ENCODE measurements at regions not wholly inside any gene's neighbourhood (a gene's known extent, or its start where the extent isn't known, plus 50 kb on each side); places are given as distances from the start of the nearest gene placed in this dataset.

DNA sequence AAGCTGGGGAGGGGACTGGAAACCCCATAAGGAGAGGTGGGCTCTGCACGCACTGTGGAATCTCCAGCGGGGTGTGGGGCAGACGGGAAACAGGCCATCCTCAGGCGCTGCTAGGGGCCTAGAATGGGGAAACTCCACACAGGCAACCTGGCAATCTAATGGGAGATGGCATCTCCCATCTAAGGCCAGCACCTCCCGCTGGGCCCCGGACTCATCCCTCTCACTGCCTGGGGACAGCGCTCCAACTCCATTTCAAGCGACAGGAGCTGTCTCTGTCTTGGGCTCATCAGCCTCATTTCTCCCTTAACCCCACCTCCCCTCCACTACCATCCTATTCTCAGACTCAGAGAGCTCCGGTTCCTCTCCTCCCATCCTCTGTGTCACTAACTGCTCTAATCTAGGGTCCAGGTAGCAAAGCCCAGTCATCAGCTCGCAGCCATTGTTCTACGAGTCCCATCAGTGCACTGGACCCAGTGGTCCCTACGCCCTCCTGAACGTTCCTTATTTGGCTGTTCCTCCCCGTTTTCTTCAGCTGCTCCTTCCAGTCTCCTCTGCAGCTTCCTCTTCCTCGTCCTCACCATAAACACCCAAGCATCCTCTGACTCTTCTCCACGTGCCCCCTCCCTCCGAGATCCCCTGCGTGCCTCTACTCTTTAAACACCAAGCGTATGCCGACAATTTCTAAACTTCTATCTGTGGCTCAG is 93.4 kb upstream of the CASZ1 start:
- Histone ChIP-seq H3K9me3 (ENCODE audit: control insufficient read depth, low read depth, low read length) (no peaks in the 10 kb centered on the region), H3K4me1 (ENCODE audit: control insufficient read depth, low read depth, low read length) (peaks cover 5% of the 10 kb centered on the region), H3K36me3 (ENCODE audit: control insufficient read depth, low read depth, low read length) (no peaks in the 10 kb centered on the region), H3K27me3 (ENCODE audit: control insufficient read depth, insufficient read depth, low read length) (peaks cover 20% of the 10 kb centered on the region), H3K4me3 (ENCODE audit: low read length) (no peak overlapping the region), H3K9ac (ENCODE audit: low read length) (no peak overlapping the region), H3K27ac (ENCODE audit: low read length) (no peak overlapping the region)

DNA sequence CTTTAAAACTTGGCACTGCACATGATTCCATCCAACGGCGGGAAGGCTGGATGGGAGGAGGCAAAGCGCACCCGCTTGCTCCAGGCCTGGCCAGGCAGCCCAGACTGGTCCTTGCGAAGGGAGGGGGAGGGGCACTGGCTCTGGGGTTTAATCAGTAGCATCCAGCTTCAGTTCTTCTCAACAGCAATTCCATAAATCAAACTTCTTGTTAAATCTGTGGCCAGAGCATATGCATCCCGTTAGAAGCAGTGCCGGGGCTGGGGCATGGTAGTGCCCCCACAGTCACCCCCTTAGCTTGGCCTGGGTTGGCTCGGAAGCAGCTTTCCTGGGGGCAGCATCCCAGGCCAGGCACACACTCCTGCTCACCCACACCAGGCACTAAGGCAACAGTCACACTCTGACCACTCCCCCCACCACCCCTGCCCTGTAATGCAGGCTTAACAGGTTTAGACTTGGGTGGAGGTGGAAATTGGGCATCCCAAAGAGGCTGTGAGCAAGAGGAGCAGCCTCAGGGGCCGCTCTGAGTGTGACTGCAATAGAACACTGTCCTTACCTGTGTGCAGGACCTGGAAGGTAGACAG is 94.1 kb upstream of the CASZ1 start:
- no peak overlapping the region for H3K27ac ChIP-seq (ENCODE audit: low read length)
- H3K27me3 ChIP-seq (ENCODE audit: control insufficient read depth, insufficient read depth, low read length): peaks cover 20% of the 10 kb centered on the region
- H3K4me3 ChIP-seq (ENCODE audit: low read length): no peak overlapping the region
- H3K36me3 ChIP-seq (ENCODE audit: control insufficient read depth, low read depth, low read length): no peaks in the 10 kb centered on the region
- H3K4me1 ChIP-seq (ENCODE audit: control insufficient read depth, low read depth, low read length): peaks cover 5% of the 10 kb centered on the region
- no peak overlapping the region for H3K9ac ChIP-seq (ENCODE audit: low read length)
- H3K9me3 ChIP-seq (ENCODE audit: control insufficient read depth, low read depth, low read length): no peaks in the 10 kb centered on the region

DNA sequence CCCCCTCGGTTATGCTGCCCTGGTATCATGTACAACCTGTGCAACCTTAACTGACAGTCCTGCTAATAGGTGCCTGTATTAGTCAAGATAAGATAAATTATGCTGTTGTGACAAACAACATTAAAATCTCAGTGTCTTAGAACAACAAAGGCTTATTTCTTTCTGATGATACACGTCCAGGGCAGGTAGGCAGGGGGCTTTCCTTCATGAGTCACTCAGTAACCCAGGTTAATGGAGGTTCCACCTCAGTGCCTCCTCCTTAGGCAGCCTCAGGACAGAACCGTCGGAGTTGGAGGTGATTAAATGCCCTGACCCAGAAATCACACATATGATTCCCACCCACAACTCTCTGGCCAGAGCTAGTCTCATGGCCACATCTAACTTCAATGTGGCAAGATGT is 94.6 kb upstream of the CASZ1 start:
- Histone ChIP-seq H3K36me3 (ENCODE audit: control insufficient read depth, low read depth, low read length) (no peaks in the 10 kb centered on the region), H3K9ac (ENCODE audit: low read length) (no peak overlapping the region), H3K9me3 (ENCODE audit: control insufficient read depth, low read depth, low read length) (no peaks in the 10 kb centered on the region), H3K4me1 (ENCODE audit: control insufficient read depth, low read depth, low read length) (peaks cover 5% of the 10 kb centered on the region), H3K27ac (ENCODE audit: low read length) (no peak overlapping the region), H3K4me3 (ENCODE audit: low read length) (no peak overlapping the region), H3K27me3 (ENCODE audit: control insufficient read depth, insufficient read depth, low read length) (peaks cover 20% of the 10 kb centered on the region)

DNA sequence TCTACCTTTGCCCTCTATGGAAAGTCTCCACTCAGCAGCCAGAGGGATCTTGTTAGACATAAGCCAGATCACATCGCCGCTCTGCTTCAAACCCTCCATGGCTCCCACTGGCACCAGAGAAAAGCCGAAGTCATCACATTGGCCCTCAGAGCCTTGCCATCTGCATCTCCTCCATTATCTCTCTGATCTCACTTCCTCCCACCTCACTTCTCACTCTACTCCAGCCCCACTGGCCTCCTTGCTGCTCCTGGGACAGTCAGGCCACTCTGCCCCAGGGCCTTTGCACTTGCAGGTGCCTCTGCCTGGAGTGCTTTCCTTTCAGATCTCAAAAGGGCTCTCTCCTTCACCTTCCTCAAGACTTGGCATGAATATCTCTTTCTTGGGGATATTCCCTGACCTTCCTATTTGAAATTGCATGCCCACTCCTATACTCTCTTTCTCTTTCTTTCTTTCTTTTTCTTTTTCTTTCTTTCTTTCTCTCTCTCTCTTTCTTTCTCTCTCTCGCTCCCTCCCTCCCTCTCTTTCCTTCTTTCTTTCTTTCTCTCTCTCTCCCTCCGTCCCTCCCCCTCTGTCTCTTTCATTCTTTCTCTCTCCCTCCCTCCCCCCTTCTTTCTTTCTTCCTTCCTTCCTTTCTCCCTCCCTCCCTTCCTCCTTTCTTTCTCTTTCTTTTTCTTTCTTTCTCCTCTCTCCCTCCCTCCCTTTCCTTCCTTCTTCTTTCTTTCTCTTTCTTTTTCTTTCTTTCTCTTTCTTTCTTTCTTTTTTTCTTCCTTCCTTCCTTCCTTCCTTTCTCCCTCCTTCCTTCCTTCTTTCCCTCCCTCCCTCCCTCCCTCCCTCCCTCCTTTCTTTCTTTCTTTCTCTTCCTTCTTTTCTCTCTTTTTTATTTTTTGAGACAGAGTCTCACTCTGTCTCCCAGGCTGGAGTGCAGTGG is 96.0 kb upstream of the CASZ1 start:
- no peak overlapping the region for H3K9ac ChIP-seq (ENCODE audit: low read length)
- peaks cover 5% of the 10 kb centered on the region for H3K4me1 ChIP-seq (ENCODE audit: control insufficient read depth, low read depth, low read length)
- no peak overlapping the region for H3K4me3 ChIP-seq (ENCODE audit: low read length)
- H3K36me3 ChIP-seq (ENCODE audit: control insufficient read depth, low read depth, low read length): no peaks in the 10 kb centered on the region
- H3K27ac ChIP-seq (ENCODE audit: low read length): no peak overlapping the region
- no peaks in the 10 kb centered on the region for H3K9me3 ChIP-seq (ENCODE audit: control insufficient read depth, low read depth, low read length)
- peaks cover 20% of the 10 kb centered on the region for H3K27me3 ChIP-seq (ENCODE audit: control insufficient read depth, insufficient read depth, low read length)

DNA sequence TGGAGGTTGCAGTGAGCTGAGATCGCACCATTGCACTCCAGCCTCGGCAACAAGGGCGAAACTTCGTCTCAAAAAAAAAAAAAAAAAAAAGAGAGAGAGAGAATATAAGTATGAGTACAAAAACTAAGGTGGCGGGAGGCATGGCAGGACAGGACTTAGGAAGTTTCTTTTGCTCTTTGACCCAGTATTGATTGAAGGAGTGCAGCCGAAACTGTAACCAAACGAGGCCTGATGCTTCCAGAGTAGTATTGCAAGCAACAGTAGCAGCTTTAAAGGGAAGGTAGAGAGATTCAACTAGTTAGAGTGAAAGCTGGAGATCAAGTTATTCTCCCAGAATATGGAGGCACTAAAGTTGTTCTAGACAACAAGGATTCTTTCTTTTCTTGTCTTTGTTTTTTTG is 99.2 kb upstream of the CASZ1 start:
- H3K27ac ChIP-seq (ENCODE audit: low read length): no peak overlapping the region
- peaks cover 3% of the 10 kb centered on the region for H3K27me3 ChIP-seq (ENCODE audit: control insufficient read depth, insufficient read depth, low read length)
- no peak overlapping the region for H3K9ac ChIP-seq (ENCODE audit: low read length)
- H3K9me3 ChIP-seq (ENCODE audit: control insufficient read depth, low read depth, low read length): no peaks in the 10 kb centered on the region
- no peak overlapping the region for H3K4me3 ChIP-seq (ENCODE audit: low read length)
- peaks cover 5% of the 10 kb centered on the region for H3K4me1 ChIP-seq (ENCODE audit: control insufficient read depth, low read depth, low read length)
- no peaks in the 10 kb centered on the region for H3K36me3 ChIP-seq (ENCODE audit: control insufficient read depth, low read depth, low read length)

DNA sequence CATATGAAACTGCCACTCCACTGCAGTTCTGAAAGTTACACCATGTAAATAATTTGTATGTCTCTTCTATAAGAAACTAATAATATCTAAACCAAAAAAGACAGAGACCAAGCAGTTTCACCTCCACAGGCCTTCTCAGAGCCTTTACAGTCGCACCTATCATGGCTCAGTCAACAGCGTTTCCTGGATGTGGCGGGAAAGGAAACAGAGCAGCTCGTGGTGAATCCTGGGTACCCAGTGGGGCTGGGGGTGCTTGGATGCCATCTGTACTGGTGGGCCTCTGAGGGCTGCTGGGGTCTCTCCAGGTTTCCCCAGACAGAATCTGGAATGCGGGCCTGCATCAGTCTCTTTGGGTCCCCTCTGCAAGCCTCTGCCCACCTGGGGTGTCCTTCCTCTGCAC is 100.2 kb upstream of the CASZ1 start:
- Histone ChIP-seq H3K9ac (ENCODE audit: low read length) (no peak overlapping the region), H3K27me3 (ENCODE audit: control insufficient read depth, insufficient read depth, low read length) (no peaks in the 10 kb centered on the region), H3K9me3 (ENCODE audit: control insufficient read depth, low read depth, low read length) (no peaks in the 10 kb centered on the region), H3K4me3 (ENCODE audit: low read length) (no peak overlapping the region), H3K27ac (ENCODE audit: low read length) (no peak overlapping the region), H3K36me3 (ENCODE audit: control insufficient read depth, low read depth, low read length) (no peaks in the 10 kb centered on the region), H3K4me1 (ENCODE audit: control insufficient read depth, low read depth, low read length) (peaks cover 14% of the 10 kb centered on the region)

DNA sequence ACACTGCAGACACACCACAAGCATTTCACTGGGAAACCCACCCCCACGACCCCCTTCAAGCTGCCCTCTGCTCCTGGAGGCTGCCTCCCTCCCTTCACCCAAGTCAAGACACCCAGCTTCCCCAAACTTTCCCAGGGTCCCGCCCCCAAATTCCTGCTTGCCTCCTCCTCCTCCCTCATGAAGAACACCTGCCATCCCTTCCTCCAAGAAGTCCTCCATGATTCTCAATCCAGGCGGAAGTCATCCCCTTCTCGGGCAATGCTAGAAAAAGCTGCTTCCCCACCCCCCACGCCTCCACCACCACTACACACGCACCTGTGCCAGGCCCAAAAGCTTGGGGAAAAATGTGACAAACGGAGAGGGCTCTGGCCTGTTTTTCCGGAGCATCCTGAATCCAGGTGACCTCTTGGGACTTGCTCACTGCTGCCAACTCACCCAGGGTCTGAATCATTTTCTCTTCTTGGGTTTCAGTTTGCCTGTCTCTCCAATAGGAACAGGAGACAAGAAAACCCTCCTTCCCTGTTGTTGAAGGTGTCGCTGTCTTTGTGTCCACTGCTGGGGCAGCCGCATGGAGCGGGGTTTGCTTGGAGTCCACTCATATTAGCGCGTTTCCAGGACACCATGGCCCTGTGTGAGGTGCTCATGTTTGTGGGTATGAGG is 101.0 kb upstream of the CASZ1 start:
- Histone ChIP-seq H3K9me3 (ENCODE audit: control insufficient read depth, low read depth, low read length) (no peaks in the 10 kb centered on the region), H3K36me3 (ENCODE audit: control insufficient read depth, low read depth, low read length) (no peaks in the 10 kb centered on the region), H3K4me1 (ENCODE audit: control insufficient read depth, low read depth, low read length) (peaks cover 22% of the 10 kb centered on the region), H3K4me3 (ENCODE audit: low read length) (no peak overlapping the region), H3K27me3 (ENCODE audit: control insufficient read depth, insufficient read depth, low read length) (no peaks in the 10 kb centered on the region), H3K9ac (ENCODE audit: low read length) (no peak overlapping the region), H3K27ac (ENCODE audit: low read length) (no peak overlapping the region)

DNA sequence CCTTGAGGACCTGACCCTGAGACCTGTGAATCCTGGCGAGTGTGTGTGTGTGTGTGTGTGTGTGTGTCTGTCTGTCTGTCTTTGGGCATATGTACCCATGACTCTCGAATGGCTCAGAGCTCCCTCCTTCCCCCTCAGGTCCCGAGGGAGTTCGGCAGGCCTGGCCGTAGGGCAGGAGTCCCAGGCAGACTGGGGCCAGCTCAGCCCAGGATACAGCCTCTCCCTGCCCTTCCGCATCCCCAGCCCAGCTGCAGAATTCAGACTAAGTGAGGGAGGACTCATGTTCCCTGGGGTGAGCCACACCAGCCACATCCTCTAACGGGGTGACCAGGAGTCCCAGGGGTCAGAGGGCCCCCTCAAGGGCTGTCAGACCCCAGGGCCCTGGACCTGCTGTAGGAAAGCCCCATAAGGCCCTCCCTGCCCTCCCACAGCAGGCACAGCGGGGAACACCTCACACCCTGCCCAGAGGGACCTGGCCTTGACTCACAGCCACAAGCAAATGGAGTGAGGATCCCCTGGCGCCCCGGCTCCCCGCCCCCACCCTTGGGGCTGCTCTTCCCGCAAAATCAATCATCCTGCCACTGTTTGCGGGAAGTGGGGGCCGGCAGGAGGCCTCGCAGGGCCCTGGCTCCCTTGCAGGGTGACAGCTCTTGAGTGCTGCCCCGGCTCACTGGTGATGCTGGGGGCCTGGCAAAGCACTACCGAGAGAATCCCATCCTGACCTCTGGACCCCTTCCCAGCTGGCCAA is 101.7 kb upstream of the CASZ1 start:
- no peaks in the 10 kb centered on the region for H3K36me3 ChIP-seq (ENCODE audit: control insufficient read depth, low read depth, low read length)

DNA sequence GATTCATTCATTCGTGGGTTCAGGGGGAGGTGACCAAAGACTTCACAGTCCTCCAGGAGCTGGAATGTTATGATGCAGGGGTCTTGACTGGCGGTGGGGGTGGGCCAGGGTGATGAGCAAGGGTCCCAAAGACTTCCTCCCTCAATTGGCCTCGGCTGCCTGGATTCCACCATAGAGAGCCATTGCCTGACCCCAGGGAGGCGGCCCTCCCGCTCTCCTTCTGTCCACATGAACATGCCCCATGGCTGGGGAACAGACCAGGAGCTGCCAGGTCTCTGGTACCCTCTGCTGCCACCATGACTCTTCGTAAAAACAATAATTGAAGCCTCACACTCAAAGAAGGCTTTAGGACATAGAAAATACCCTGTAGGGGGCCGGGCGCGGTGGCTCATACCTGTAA is 102.5 kb upstream of the CASZ1 start:
- no peak overlapping the region for H3K27ac ChIP-seq (ENCODE audit: low read length)
- H3K27me3 ChIP-seq (ENCODE audit: control insufficient read depth, insufficient read depth, low read length): no peaks in the 10 kb centered on the region
- no peaks in the 10 kb centered on the region for H3K9me3 ChIP-seq (ENCODE audit: control insufficient read depth, low read depth, low read length)
- H3K9ac ChIP-seq (ENCODE audit: low read length): no peak overlapping the region
- H3K4me3 ChIP-seq (ENCODE audit: low read length): no peak overlapping the region
- H3K4me1 ChIP-seq (ENCODE audit: control insufficient read depth, low read depth, low read length): peaks cover 23% of the 10 kb centered on the region
- no peaks in the 10 kb centered on the region for H3K36me3 ChIP-seq (ENCODE audit: control insufficient read depth, low read depth, low read length)

More for the DNA sequence above, 101.7 kb upstream of the CASZ1 start:
- no peak overlapping the region for H3K4me3 ChIP-seq (ENCODE audit: low read length)
- H3K9me3 ChIP-seq (ENCODE audit: control insufficient read depth, low read depth, low read length): no peaks in the 10 kb centered on the region
- no peaks in the 10 kb centered on the region for H3K27me3 ChIP-seq (ENCODE audit: control insufficient read depth, insufficient read depth, low read length)
- H3K9ac ChIP-seq (ENCODE audit: low read length): no peak overlapping the region
- H3K27ac ChIP-seq (ENCODE audit: low read length): no peak overlapping the region
- H3K4me1 ChIP-seq (ENCODE audit: control insufficient read depth, low read depth, low read length): peaks cover 23% of the 10 kb centered on the region

DNA sequence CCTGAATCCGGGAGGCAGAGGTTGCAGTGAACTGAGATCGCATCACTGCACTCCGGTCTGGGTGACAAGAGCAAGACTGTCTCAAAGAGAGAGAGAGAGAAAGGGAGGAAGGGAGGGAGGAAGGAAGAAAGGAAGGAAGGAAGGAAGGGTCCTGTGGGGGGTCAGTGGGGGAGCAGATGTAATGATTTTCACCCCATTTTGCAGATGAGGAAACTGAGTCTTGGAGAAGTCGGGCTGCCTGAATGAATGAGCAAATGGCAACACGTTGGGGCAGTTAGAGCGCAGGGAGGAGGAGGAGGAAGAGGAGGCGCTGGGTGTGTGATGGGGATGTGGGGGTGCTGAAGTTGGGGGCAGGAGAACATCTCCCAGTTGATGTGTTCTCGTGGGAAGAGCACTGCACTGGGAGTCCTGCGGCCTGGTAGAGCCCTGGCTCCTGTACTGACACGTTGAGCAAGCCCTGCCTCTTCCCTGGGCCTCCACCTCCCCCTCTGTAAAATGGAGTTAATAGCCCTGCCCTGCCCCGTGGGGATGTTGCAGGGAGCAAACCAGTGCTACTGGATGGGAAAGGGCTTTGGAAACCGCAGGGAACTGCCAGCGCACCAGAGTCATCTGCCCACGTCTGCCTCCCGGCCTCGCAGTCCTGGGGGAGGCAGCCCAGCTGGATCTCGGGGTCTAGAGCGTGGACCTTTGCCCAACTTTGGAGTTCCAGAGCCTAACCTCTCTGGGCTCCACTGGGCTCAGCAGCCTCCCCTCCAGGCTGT is 103.2 kb upstream of the CASZ1 start:
- Histone ChIP-seq H3K4me1 (ENCODE audit: control insufficient read depth, low read depth, low read length) (peaks cover 23% of the 10 kb centered on the region), H3K9ac (ENCODE audit: low read length) (no peak overlapping the region), H3K4me3 (ENCODE audit: low read length) (no peak overlapping the region), H3K36me3 (ENCODE audit: control insufficient read depth, low read depth, low read length) (no peaks in the 10 kb centered on the region), H3K9me3 (ENCODE audit: control insufficient read depth, low read depth, low read length) (no peaks in the 10 kb centered on the region), H3K27me3 (ENCODE audit: control insufficient read depth, insufficient read depth, low read length) (no peaks in the 10 kb centered on the region), H3K27ac (ENCODE audit: low read length) (no peak overlapping the region)
